Memory B cell (primary cell): ENCODE measurements at regions not wholly inside any gene's neighbourhood (a gene's known extent, or its start where the extent isn't known, plus 50 kb on each side); places are given as distances from the start of the nearest gene placed in this dataset.
"Not testable (repeated sequence)": the region's sequence is repeated elsewhere in the genome, so short reads cannot be mapped to it uniquely, and the experiment has no call there.

Experiments used
- ATAC-seq: fragments of 150-1000 bp; cut with Tn5 transposase; 2 replicates; pipeline ENCODE4 v1.10.0; 2021; ENCODE audit warnings: low read depth, mild to moderate bottlenecking, moderate library complexity
- DNase-seq, 2 donors: peaks; one replicate each; pipeline ENCODE4 v3.0.0; 2022; ENCODE audit warnings: low spot score in 2 of 2
- H3K27ac Mint-ChIP-seq: one replicate; pipeline ENCODE4 v1.8.0; 2022; ENCODE audit warnings: mild to moderate bottlenecking, moderate library complexity, mixed read lengths
- H3K27me3 Mint-ChIP-seq: one replicate; pipeline ENCODE4 v1.8.0; 2022; ENCODE audit warnings: mixed read lengths
- H3K36me3 Mint-ChIP-seq: one replicate; pipeline ENCODE4 v1.8.0; 2022; ENCODE audit warnings: mild to moderate bottlenecking, mixed read lengths
- H3K4me1 Mint-ChIP-seq: one replicate; pipeline ENCODE4 v1.8.0; 2022; ENCODE audit warnings: mixed read lengths
- H3K4me3 Mint-ChIP-seq: one replicate; pipeline ENCODE4 v1.8.0; 2022; ENCODE audit warnings: mild to moderate bottlenecking, moderate library complexity, mixed read lengths
- H3K9me3 Mint-ChIP-seq: one replicate; pipeline ENCODE4 v1.8.0; 2022; ENCODE audit warnings: mixed read lengths

DNA sequence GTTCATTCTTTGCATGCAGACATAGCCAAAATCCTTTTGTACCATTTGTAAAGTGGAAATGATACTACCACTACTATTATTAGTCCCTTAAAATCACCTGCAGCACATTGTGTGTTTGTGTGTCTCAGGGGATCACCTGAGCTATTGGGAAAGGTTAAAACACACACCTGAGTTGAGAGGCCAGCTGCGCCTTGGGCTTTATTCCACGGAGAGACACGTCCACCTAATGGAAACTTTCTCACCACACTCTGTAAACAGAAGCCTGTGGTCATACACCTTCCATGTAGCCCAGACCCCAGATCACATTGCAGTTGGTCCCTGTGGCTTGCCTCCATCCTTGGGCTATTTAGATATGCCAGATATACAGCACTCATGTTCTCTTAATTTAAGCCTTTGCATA, 81.8 kb upstream of the SH3BP4 start:
- Mint-ChIP-seq H3K36me3 (peaks cover 3% of the 10 kb centered on the region), H3K9me3 (peaks cover 8% of the 10 kb centered on the region), H3K27me3 (peaks cover 13% of the 10 kb centered on the region), H3K4me1 (peaks cover under 1% of the 10 kb centered on the region), H3K27ac (no peak overlapping the region), H3K4me3 (no peak overlapping the region)
- no peak for ATAC-seq
- no peak for DNase-seq

- Mint-ChIP-seq H3K4me3 (no peak overlapping the region), H3K27me3 (peaks cover 13% of the 10 kb centered on the region)
- ATAC-seq = no peak
Observed at GRCh38 chr2:234869164-234869563, 82.7 kb upstream of the SH3BP4 start.

DNA sequence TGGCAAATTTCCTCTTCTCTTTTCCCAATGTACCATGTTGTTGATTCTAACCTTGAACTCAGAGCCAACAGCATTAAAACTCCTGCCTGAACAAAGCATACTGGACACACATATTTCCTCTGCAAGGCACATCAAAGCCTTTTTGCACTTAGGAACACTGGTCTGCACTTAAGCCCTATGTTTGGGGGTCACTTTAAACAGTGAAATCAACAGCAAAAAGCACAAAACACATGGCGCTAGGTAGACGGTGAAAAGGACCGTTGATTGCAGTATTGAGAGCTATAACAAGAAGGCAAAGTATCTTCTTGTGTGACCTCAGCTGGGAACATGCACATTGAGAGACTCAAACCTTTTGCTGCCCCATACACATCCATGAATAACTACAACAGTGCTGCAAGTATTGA, 83.9 kb upstream of the SH3BP4 start:
- Mint-ChIP-seq H3K27ac (no peak overlapping the region), H3K4me3 (no peak overlapping the region), H3K4me1 (no peaks in the 10 kb centered on the region), H3K9me3 (peaks cover 6% of the 10 kb centered on the region), H3K27me3 (peaks cover 9% of the 10 kb centered on the region), H3K36me3 (peaks cover 3% of the 10 kb centered on the region)
- no peak for ATAC-seq
- no peak for DNase-seq

More at GRCh38 chr2:234869164-234869563, 82.7 kb upstream of the SH3BP4 start:
- Mint-ChIP-seq H3K27ac (no peak overlapping the region), H3K36me3 (peaks cover 3% of the 10 kb centered on the region), H3K4me1 (no peaks in the 10 kb centered on the region), H3K9me3 (peaks cover 8% of the 10 kb centered on the region)
- DNase-seq = no peak

- no peak for ATAC-seq
- peaks cover 10% of the 10 kb centered on the region for H3K27me3 Mint-ChIP-seq
- H3K27ac Mint-ChIP-seq = no peak overlapping the region
- no peak overlapping the region for H3K4me3 Mint-ChIP-seq
- peaks cover 3% of the 10 kb centered on the region for H3K36me3 Mint-ChIP-seq
- peaks cover 6% of the 10 kb centered on the region for H3K9me3 Mint-ChIP-seq
- no peaks in the 10 kb centered on the region for H3K4me1 Mint-ChIP-seq
- no peak for DNase-seq
Observed at GRCh38 chr2:234865586-234865985, 86.2 kb upstream of the SH3BP4 start.

- ATAC-seq (no peak), DNase-seq (no peak)
- peaks cover 10% of the 10 kb centered on the region for H3K27me3 Mint-ChIP-seq
- H3K4me1 Mint-ChIP-seq = no peaks in the 10 kb centered on the region
- H3K9me3 Mint-ChIP-seq = peaks cover 6% of the 10 kb centered on the region
- H3K36me3 Mint-ChIP-seq = peaks cover 3% of the 10 kb centered on the region
- no peak overlapping the region for H3K27ac Mint-ChIP-seq
- H3K4me3 Mint-ChIP-seq = no peak overlapping the region
Observed at GRCh38 chr2:234865040-234865439, 86.8 kb upstream of the SH3BP4 start.

DNA sequence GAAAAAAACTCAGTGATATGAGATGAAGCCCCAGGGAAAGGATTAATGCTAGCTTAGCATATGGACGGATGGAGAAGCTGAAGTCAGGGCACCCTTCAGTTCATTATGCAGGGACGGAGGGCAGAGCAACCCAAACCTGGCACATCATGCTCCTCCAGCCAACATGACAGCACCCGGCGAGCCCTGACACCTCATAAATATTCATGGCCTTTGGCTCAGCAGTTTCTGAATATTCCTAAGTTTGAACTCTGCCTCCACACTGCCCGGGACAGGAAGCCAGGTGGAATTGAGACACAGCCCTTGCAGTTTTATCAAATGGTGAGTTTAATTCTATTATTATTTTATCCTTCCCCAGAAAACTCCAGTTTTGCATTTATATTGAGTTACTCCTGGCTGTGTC, 87.3 kb upstream of the SH3BP4 start:
- Mint-ChIP-seq H3K9me3 (peaks cover 6% of the 10 kb centered on the region), H3K4me3 (no peak overlapping the region), H3K27ac (no peak overlapping the region), H3K27me3 (peaks cover 9% of the 10 kb centered on the region), H3K4me1 (no peaks in the 10 kb centered on the region), H3K36me3 (peaks cover 3% of the 10 kb centered on the region)
- ATAC-seq = no peak
- DNase-seq = no peak

DNA sequence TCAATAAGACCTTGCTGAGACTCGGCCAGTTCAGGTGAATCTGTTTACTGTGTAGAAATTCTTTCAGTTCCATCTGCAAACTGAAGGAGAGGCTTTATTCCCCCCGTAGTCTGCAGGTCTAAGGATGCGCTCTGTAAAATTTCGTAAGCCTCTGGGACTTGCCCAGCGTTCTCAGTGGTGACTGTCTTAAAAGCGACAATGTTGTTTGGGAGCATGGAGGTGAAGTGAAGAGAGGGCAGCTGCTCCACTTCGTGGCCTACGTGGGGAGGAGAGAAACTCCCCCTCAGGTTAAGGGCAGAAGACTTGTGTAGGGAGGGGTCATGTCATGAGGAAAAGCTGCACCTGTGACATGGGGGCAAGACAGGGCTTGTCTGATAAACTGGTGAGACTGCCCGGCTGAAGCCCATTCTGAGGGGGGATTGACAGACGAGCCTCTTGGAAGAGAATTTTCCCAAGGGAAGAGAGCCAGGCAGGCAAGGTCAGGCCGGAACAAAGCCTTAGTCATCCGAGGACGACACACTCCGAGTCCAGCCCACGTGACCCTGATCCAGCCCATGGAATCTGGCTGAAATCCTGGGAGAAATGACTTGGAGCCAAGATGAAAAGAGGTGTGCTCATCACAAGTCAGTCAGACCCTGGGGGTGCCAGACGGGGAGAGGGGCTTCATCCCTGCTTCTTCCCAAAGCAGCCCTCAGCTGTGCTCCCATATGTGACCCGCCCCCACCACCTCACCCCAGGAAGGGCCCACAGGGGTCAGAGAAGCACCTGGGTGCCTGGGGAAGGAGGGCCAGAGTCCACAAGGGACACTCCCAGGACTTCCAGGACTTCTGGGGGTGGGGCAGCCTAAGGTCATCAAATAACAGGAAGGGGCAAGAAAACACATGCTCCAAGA, 88.5 kb upstream of the SH3BP4 start:
- DNase-seq (no peak), ATAC-seq (no peak)
- Mint-ChIP-seq H3K27ac (no peak overlapping the region), H3K27me3 (peaks cover 9% of the 10 kb centered on the region), H3K36me3 (peaks cover 3% of the 10 kb centered on the region), H3K9me3 (peaks cover 6% of the 10 kb centered on the region), H3K4me1 (no peaks in the 10 kb centered on the region), H3K4me3 (no peak overlapping the region)

- H3K4me1 Mint-ChIP-seq = no peaks in the 10 kb centered on the region
- peaks cover 4% of the 10 kb centered on the region for H3K9me3 Mint-ChIP-seq
- H3K27me3 Mint-ChIP-seq = peaks cover 6% of the 10 kb centered on the region
- DNase-seq (no peak), ATAC-seq (no peak)
- no peak overlapping the region for H3K27ac Mint-ChIP-seq
- H3K4me3 Mint-ChIP-seq = no peak overlapping the region
- peaks cover 3% of the 10 kb centered on the region for H3K36me3 Mint-ChIP-seq
Observed at GRCh38 chr2:234861841-234862735, 89.7 kb upstream of the SH3BP4 start.

DNA sequence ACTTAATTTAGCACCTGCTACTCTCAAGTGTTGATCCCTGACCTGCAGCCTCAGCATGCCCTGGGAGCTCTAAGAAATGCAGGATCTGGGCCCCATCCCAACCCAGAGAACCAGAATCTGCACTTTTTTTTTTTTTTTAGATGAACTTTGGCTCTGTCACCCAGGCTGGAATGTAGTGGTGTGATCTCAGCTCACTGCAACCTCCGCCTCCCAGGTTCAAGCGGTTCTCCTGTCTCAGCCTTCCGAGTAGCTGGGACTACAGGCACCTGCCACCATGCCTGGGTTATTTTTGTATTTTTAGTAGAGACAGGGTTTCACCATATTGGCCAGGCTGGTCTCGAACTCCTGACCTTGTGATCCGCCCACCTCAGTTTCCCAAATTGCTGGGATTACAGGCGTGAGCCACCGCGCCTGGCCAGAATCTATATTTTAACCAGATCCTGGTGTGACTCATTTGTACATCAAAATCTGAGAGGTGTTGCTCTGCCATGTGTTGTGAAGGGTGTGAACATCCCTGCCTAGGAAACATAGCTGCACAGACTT, 92.4 kb upstream of the SH3BP4 start:
- H3K36me3 Mint-ChIP-seq, H3K27me3 Mint-ChIP-seq, H3K4me1 Mint-ChIP-seq, H3K27ac Mint-ChIP-seq, H3K9me3 Mint-ChIP-seq, DNase-seq, H3K4me3 Mint-ChIP-seq, ATAC-seq: not testable (repeated sequence)

- ATAC-seq (no peak), DNase-seq (no peak)
- no peaks in the 10 kb centered on the region for H3K4me1 Mint-ChIP-seq
- peaks cover 4% of the 10 kb centered on the region for H3K9me3 Mint-ChIP-seq
- no peak overlapping the region for H3K27ac Mint-ChIP-seq
- H3K27me3 Mint-ChIP-seq = peaks cover 11% of the 10 kb centered on the region
- no peak overlapping the region for H3K4me3 Mint-ChIP-seq
- peaks cover 2% of the 10 kb centered on the region for H3K36me3 Mint-ChIP-seq
Observed at GRCh38 chr2:234858790-234859329, 93.0 kb upstream of the SH3BP4 start.

DNA sequence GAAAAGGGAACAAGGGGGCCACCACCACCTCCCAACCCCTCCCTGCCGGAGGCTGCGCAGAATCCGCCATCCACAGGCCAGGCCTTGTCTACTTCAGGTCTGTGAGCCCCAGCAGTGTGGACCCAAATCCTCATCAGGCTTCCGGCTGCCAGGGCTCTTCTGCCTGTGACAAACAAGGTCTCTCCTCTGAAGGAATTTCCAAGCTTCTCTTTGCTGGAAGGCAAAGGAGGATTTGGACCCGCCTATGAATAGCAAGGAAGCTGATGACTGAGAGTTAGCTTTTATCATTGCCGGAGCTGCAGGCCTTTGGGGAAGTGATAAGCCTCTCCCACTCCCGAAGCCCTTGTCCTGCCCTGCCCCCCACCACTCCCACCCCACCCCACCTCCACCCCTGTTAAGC, 93.7 kb upstream of the SH3BP4 start:
- peaks cover 11% of the 10 kb centered on the region for H3K27me3 Mint-ChIP-seq
- no peaks in the 10 kb centered on the region for H3K4me1 Mint-ChIP-seq
- DNase-seq = no peak
- H3K27ac Mint-ChIP-seq = no peak overlapping the region
- peaks cover 2% of the 10 kb centered on the region for H3K36me3 Mint-ChIP-seq
- peaks cover 4% of the 10 kb centered on the region for H3K9me3 Mint-ChIP-seq
- no peak for ATAC-seq
- no peak overlapping the region for H3K4me3 Mint-ChIP-seq

DNA sequence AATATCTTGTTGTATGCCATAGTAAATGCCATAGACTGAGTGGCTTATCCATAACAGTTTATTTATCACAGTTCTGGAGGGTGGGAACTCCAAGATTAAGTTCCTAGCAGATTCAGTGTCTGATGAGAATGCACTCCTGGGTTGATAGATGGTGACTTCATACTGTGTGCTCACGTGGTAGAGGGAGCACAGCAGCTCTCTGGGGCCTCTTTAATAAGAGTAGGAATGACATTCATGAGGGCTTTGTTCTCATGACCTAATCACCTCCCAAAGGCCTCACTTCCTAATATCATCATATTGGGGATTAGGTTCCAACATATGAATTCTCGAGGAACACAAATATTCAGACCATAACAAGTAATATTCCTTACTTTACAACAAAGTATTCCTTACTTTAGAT, 98.1 kb upstream of the SH3BP4 start:
- Mint-ChIP-seq H3K27ac (no peak overlapping the region), H3K9me3 (peaks cover 4% of the 10 kb centered on the region), H3K4me3 (no peak overlapping the region), H3K27me3 (peaks cover 7% of the 10 kb centered on the region), H3K36me3 (peaks cover 2% of the 10 kb centered on the region), H3K4me1 (peaks cover 3% of the 10 kb centered on the region)
- ATAC-seq (no peak), DNase-seq (no peak)

- DNase-seq = no peak
- Mint-ChIP-seq H3K27ac (no peak overlapping the region), H3K36me3 (peaks cover 2% of the 10 kb centered on the region), H3K9me3 (peaks cover 4% of the 10 kb centered on the region), H3K27me3 (peaks cover 9% of the 10 kb centered on the region), H3K4me1 (peaks cover 3% of the 10 kb centered on the region), H3K4me3 (no peak overlapping the region)
- ATAC-seq = no peak
Observed at GRCh38 chr2:234852941-234853340, 98.9 kb upstream of the SH3BP4 start.

DNA sequence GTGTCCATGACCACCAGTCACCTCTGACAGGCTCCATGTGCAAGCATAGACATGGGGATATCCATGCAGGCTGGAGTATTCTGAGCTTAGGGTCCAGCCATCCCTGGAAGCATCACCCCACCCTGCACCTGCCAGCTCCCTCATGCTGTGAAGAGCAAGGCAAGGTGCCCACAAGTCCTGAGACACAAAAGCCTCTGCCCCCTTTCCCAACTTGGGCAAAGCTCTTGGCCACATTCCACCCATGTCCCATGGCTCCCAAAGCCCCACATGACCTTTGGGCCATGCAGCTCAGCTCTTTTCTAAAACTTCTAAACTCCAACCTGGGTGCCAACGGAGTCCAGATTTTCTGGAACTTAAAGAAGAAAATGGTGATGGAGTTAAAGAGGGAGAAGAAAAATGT, 99.8 kb upstream of the SH3BP4 start:
- Mint-ChIP-seq H3K27ac (no peak overlapping the region), H3K27me3 (peaks cover 14% of the 10 kb centered on the region), H3K9me3 (peaks cover 4% of the 10 kb centered on the region), H3K4me3 (no peak overlapping the region), H3K36me3 (peaks cover 2% of the 10 kb centered on the region), H3K4me1 (peaks cover 3% of the 10 kb centered on the region)
- DNase-seq (no peak), ATAC-seq (no peak)
